Endothelial cell of umbilical vein (primary cell): ENCODE measurements at regions not wholly inside any gene's neighbourhood (a gene's known extent, or its start where the extent isn't known, plus 50 kb on each side); places are given as distances from the start of the nearest gene placed in this dataset.

Experiments
- BruUV-seq: library from RNA; stranded (reverse); fragments of 400-500 nt; replicated peaks from 2 replicates; lab custom pipeline; 2021; lab: Mats Ljungman, UMichigan
- CTCF ChIA-PET: fragments of 300-600, 350-600 bp; sonication (Branson Sonifier 250); formaldehyde crosslinking; loops from one replicate; lab custom pipeline; 2021; ENCODE audit warnings: antibody characterized with exemption, inconsistent platforms; lab: Charles Lee
- POLR2A ChIA-PET: fragments of 300-600, 350-600 bp; sonication (Branson Sonifier 250); formaldehyde crosslinking; loops from one replicate; lab custom pipeline; 2021; ENCODE audit warnings: antibody characterized with exemption, inconsistent platforms; lab: Charles Lee
- DNase-seq: peaks from one replicate; pipeline ENCODE4 v3.0.0-alpha.2; 2011; ENCODE audit warnings: low read depth, low spot score
- FAIRE-seq: peaks from 2 replicates; lab custom pipeline; 2011; peaks lifted over from hg19 to GRCh38; lab: Jason Lieb, UNC
- H2AFZ ChIP-seq: 2 replicates; pipeline ENCODE4 v1.6.0; 2012; ENCODE audit warnings: low read depth, low read length, control low read depth, inconsistent platforms
- H3K27ac ChIP-seq: 2 replicates; pipeline ENCODE4 v1.5.1; 2011; ENCODE audit warnings: low read depth, mild to moderate bottlenecking, control low read depth, low read length, moderate library complexity; ENCODE audit not compliant: insufficient read depth
- H3K27me3 ChIP-seq, 2 experiments: 2 replicates each; pipeline versions ENCODE4 v1.6.0 to v1.6.1; 2011; ENCODE audit warnings: low read length in 2 of 2, mixed read lengths in 1 of 2; ENCODE audit not compliant: control insufficient read depth in 2 of 2, insufficient read depth in 2 of 2
- H3K36me3 ChIP-seq, 2 experiments: 2 replicates in 1 of 2; 3 replicates in 1 of 2; pipeline ENCODE4 v1.5.1; 2011; ENCODE audit warnings: low read length in 2 of 2, mild to moderate bottlenecking in 1 of 2, moderate library complexity in 1 of 2; ENCODE audit not compliant: control insufficient read depth in 2 of 2, insufficient read depth in 2 of 2; ENCODE audit errors: extremely low read depth in 1 of 2
- H3K4me1 ChIP-seq: 3 replicates; pipeline ENCODE4 v1.5.1; 2011; ENCODE audit warnings: mild to moderate bottlenecking, low read length; ENCODE audit not compliant: control insufficient read depth, insufficient read depth; ENCODE audit errors: extremely low read depth
- H3K4me2 ChIP-seq: 2 replicates; pipeline ENCODE4 v1.6.1; 2011; ENCODE audit warnings: low read length, control low read depth, mixed read lengths; ENCODE audit not compliant: insufficient read depth
- H3K4me3 ChIP-seq, 3 experiments: fragments of 200-600 bp in 1 of 3; sonication (generic), shearing (Covaris generic) in 1 of 3; replicated peaks in 1 of 3; 2 replicates each; pipeline ENCODE4 v1.5.1; 2011 to 2016; ENCODE audit warnings: control low read depth in 3 of 3, low read length in 3 of 3, mild to moderate bottlenecking in 2 of 3, inconsistent platforms in 1 of 3, low read depth in 1 of 3, moderate library complexity in 1 of 3; ENCODE audit not compliant: insufficient read depth in 1 of 3
- H3K79me2 ChIP-seq: 2 replicates; pipeline ENCODE4 v1.6.0; 2012; ENCODE audit warnings: low read length, inconsistent platforms; ENCODE audit not compliant: control insufficient read depth, insufficient read depth
- H3K9ac ChIP-seq: replicated peaks from 2 replicates; pipeline ENCODE3; 2011; ENCODE audit warnings: low read length, control low read depth; ENCODE audit not compliant: insufficient read depth; ENCODE audit errors: extremely low read depth
- H3K9me1 ChIP-seq: replicated peaks from 3 replicates; pipeline ENCODE4 v1.6.0; 2011; ENCODE audit warnings: mild to moderate bottlenecking, low read length; ENCODE audit not compliant: control insufficient read depth, insufficient read depth; ENCODE audit errors: extremely low read depth
- H3K9me3 ChIP-seq: replicated peaks from 2 replicates; pipeline ENCODE4 v1.5.1; 2012; ENCODE audit warnings: low read length, inconsistent platforms; ENCODE audit not compliant: control insufficient read depth, insufficient read depth
- H4K20me1 ChIP-seq: replicated peaks from 2 replicates; pipeline ENCODE3; 2011; ENCODE audit warnings: mild to moderate bottlenecking, low read length; ENCODE audit not compliant: control insufficient read depth, insufficient read depth; ENCODE audit errors: extremely low read depth
- FOS ChIP-seq: IDR thresholded peaks from 2 replicates; pipeline ENCODE4 v1.6.1; 2011; ENCODE audit warnings: mild to moderate bottlenecking, low read length, moderate library complexity, borderline replicate concordance; ENCODE audit not compliant: insufficient read depth
- GATA2 ChIP-seq: IDR thresholded peaks from 2 replicates; pipeline ENCODE4 v1.7.0; 2011; ENCODE audit warnings: low read depth, mild to moderate bottlenecking, moderate library complexity, mixed read lengths, low read length; ENCODE audit not compliant: insufficient read length, insufficient read depth
- JUN ChIP-seq: IDR thresholded peaks from 2 replicates; pipeline ENCODE4 v1.6.1; 2011; ENCODE audit warnings: borderline replicate concordance, low read depth; ENCODE audit not compliant: insufficient read length, insufficient read depth
- MYC ChIP-seq: IDR thresholded peaks from one replicate; pipeline ENCODE4 v1.6.1; 2011; ENCODE audit warnings: mild to moderate bottlenecking, low read depth, low read length
- POLR2A ChIP-seq: IDR thresholded peaks from 2 replicates; pipeline ENCODE4 v1.6.1; 2012; ENCODE audit warnings: low read depth, mild to moderate bottlenecking, control low read depth, low read length
- POLR2AphosphoS5 ChIP-seq: IDR thresholded peaks from 2 replicates; pipeline ENCODE4 v1.6.1; 2012; ENCODE audit warnings: low read depth, mild to moderate bottlenecking, control low read depth, low read length, moderate library complexity; ENCODE audit not compliant: insufficient read depth
- dilution Hi-C: fragments of 300-500 bp; cut with MboI; formaldehyde crosslinking; loops from one replicate; pipeline ENCODE4 v1.15.0; 2019; ENCODE audit warnings: low sequenced_read_pairs; ENCODE audit not compliant: extremely low pct_ligation_motif_present
- intact Hi-C: fragments of 100-400 bp; cut with micrococcal nuclease; formaldehyde crosslinking; loops from one replicate; pipeline ENCODE4 v1.10.0; 2022
- TF ChIP-seq, protein P1 (sequence below), 2 donors: IDR thresholded peaks; 1 replicate in 1 of 2; 2 replicates in 1 of 2; pipeline ENCODE4 v1.5.1; 2011; ENCODE audit warnings: low read length in 2 of 2, mild to moderate bottlenecking in 2 of 2, moderate library complexity in 2 of 2, control low read depth in 1 of 2, inconsistent platforms in 1 of 2, low read depth in 1 of 2; ENCODE audit not compliant: insufficient read depth in 1 of 2; ENCODE audit errors: extremely low read depth in 1 of 2

DNA sequence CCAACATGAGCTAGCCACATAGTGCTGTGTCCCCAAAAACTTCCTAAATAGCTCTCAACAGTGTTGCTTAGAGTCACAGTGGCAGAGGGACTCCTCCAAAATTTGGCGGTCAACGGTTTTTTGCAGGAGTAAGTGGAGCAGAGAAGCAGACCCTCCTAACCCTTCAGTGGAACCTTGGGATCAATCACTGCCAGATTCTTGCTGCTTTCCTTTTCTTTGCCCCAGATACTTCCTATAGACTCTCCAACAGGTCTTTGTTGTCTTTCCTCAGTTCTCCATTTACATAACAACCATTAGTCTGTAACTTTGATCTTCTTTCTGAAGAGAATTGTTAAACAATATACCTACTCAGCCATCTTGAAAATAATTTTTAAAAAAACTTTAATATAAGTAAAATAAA is 556.1 kb downstream of the BRINP3 start:
- TF ChIP-seq POLR2AphosphoS5 (no peak), MYC (no peak)
- Histone ChIP-seq H3K27me3 (no peaks in the 10 kb centered on the region), H3K9me1 (no peaks in the 10 kb centered on the region), H3K9me3 (no peaks in the 10 kb centered on the region), H3K79me2 (no peaks in the 10 kb centered on the region), H2AFZ (no peak overlapping the region), H3K4me1 (no peaks in the 10 kb centered on the region), H3K27ac (no peak overlapping the region), H3K4me2 (no peak overlapping the region), H3K9ac (no peak overlapping the region), H4K20me1 (no peaks in the 10 kb centered on the region), H3K36me3 (no peaks in the 10 kb centered on the region), H3K4me3 (no peak overlapping the region)
- dilution Hi-C loops (no loop called here), intact Hi-C loops (no loop called here)
- ChIA-PET POLR2A (no interaction called here), CTCF (interaction anchor here (2.2 kb wide), 1 partner anchor 11 kb away, joined by 7 read pairs; no protein-coding TSS in a partner anchor)
- DNase-seq: no peak
- no peak for FAIRE-seq
- BruUV-seq: no TSS peak

DNA sequence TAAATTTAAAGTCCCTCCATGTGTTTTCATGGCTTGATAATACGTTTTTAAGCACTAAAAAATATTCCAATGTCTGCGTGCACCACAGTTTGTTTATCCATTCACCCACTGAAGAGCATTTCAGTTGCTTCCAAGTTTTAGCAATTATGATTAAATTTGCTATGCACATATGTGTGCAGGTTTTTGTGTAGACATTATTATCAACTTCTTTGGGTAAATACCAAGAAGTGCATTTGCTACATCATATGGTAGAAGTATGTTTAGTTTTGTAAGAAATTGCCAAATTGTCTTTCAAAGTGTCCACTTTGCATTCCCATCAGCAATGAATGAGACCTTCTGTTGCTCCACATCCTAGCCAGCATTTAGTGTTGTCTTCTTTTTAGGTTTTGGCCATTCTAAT is 550.0 kb downstream of the BRINP3 start:
- Histone ChIP-seq H3K4me3 (no peak overlapping the region), H3K9me1 (no peaks in the 10 kb centered on the region), H3K9ac (no peak overlapping the region), H3K36me3 (no peaks in the 10 kb centered on the region), H3K79me2 (no peaks in the 10 kb centered on the region), H3K27me3 (no peaks in the 10 kb centered on the region), H3K4me2 (no peak overlapping the region), H3K9me3 (no peaks in the 10 kb centered on the region), H2AFZ (no peak overlapping the region), H4K20me1 (no peaks in the 10 kb centered on the region), H3K27ac (no peak overlapping the region), H3K4me1 (no peaks in the 10 kb centered on the region)
- no peak for FAIRE-seq
- ChIA-PET POLR2A (no interaction called here), CTCF (no interaction called here)
- no TSS peak for BruUV-seq
- dilution Hi-C loops (no loop called here), intact Hi-C loops (no loop called here)
- DNase-seq: no peak
- TF ChIP-seq POLR2A (no peak), FOS (no peak), GATA2 (no peak), JUN (no peak)
- TF ChIP-seq, protein P1, sequence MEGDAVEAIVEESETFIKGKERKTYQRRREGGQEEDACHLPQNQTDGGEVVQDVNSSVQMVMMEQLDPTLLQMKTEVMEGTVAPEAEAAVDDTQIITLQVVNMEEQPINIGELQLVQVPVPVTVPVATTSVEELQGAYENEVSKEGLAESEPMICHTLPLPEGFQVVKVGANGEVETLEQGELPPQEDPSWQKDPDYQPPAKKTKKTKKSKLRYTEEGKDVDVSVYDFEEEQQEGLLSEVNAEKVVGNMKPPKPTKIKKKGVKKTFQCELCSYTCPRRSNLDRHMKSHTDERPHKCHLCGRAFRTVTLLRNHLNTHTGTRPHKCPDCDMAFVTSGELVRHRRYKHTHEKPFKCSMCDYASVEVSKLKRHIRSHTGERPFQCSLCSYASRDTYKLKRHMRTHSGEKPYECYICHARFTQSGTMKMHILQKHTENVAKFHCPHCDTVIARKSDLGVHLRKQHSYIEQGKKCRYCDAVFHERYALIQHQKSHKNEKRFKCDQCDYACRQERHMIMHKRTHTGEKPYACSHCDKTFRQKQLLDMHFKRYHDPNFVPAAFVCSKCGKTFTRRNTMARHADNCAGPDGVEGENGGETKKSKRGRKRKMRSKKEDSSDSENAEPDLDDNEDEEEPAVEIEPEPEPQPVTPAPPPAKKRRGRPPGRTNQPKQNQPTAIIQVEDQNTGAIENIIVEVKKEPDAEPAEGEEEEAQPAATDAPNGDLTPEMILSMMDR (IDR thresholded peaks at IDR 0.05; ENCODE audit: extremely low read depth in 1 of 2, insufficient read depth in 1 of 2, low read depth in 1 of 2, low read length in 2 of 2): no peak
